SHP77 treated with DMSO at 0.1 percent for 48 hours (cell line): ENCODE measurements at regions not wholly inside any gene's neighbourhood (a gene's known extent, or its start where the extent isn't known, plus 50 kb on each side); places are given as distances from the start of the nearest gene placed in this dataset.

Experiments
- DNase-seq: peaks from one replicate; lab custom pipeline; 2025; lab: John Stamatoyannopoulos, UW

DNA sequence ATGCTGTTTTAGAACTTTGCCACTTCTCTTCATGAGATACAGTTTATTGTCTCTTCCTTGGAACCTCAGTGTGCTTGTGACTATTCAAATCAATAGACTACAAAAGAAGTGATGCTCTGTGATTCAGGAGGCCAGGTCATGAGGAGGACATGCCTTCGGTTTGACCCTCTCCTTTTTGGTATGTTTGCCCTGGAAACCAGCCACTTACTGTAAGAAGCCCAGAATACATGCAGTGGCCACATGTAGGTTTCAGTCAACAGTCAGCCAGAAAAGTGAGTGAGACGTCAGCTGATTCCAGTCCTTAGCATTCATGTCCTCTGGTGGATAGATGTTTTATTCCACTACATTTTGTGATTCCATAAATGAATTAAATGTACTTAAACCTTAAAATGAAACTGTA lies 328.7 kb downstream of the PCDH18 start:
- no peak for DNase-seq

DNA sequence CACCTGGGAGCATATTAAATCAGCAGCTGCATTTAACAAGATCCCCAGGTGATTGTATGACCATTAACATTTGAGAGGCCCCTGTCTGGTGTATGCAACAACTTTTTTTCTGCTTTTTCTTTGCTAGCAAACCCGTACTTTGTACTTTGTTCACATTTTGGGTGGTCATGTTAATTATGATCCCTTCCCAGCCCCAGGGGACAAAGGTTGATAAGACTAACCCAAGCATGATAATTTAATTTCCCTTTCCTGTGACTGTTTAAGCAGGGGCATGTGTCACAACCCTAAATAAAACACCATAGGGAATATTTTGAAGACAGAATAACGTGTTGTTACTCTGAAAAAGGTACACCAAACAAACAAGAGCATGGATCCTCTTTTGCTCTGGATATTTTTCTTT lies 332.0 kb downstream of the PCDH18 start:
- no peak for DNase-seq

DNA sequence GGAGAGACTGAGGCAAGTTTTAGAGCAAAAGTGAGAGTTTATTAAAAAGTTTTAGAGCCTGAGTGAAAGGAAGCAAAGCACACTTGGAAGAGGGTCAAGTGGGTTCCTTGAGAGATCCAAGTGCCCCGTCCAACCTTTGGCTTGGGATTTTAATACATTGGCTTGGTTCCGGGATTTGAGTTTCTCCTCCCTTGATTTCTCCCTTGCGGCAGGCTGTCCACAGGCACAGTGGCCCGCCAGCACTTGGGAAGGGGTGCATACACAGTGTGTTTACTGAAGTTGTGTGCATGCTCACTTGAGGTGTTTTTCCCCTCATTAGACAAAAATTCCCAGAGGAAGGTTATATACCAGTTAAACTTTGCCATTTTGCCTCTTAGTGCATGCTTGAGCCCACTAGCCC lies 333.5 kb downstream of the PCDH18 start:
- no peak for DNase-seq

DNA sequence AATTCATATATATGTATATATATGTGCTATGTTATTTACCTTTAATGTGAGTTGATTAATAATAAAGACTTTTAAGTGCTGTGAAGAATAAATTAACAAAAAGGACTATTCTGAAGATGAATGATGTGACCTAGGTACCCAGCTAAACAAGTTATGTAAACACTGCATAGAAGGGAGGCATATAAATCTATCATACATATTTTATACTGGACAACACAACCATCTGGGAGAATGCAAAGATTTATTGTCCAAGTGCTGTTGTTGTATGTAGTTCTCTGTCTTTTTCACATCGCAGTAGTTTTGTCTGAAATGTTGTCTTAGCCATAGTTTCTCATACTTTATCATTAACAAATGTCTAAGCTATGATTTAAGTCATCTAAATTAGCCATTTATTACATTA lies 337.6 kb downstream of the PCDH18 start:
- DNase-seq, result no peak

DNA sequence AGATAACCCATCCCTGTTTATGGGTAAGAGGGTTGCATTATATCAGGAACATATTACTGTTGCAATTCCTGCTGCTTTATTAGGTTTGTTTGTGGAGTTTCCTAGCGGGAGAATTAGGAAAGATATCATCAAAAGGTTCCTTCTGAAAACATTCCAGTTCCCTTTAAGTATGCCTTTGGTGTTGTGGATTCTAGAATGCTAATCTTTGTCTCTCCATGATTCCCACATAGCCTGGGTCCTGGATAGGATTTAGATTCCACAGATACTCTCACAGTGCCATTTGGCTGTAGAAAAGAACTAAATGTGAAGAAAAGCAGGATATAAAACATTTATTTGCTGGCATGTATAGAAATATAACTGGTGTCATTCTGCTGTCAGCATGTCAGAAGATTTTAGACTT lies 338.7 kb downstream of the PCDH18 start:
- no peak for DNase-seq

DNA sequence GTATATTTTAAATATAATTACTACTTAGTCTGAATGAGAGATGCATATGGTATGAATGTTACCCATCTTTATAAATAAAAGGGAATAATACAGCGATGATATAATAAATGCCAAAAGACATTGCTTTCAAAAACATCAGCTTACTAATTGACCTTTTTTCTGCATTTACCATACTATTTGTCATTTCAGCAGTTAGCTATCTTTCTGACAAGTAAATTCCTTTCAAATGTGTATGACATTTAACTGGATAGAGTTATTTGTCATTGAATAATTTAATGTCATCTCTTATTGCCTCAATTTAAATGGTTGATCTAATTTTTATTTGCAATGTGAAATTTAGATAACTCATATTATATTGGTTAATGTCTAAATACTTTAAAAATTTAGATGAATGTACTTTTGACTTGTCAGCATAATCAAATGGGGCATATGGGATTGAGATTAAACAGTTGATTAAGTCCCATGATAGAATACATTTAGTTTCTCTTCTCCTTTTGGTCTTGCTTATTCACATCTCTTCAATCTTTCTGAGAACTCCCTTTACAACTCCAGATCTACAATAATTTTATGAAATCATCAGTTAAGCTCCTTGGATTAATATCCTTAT lies 350.9 kb downstream of the PCDH18 start:
- DNase-seq, result no peak

DNA sequence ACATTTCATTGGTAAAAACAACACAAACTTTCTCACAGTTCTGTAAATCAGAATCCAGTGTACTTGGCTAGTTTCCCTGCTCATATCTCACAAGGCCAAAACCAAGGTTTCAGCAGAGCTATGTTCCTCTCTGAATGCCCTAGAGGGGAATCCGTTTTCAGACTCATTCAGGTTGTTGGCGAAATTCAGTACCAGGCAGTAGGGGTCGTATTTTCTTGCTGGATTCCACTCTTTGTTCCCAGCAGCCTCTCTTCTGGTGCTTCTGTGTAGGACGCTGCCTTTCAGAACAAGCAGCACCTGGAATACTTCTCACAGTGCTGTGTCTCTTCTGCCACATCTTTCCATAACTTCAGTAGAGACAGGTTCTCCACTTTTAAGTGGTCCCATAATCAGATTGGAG lies 351.9 kb downstream of the PCDH18 start:
- DNase-seq, result no peak

DNA sequence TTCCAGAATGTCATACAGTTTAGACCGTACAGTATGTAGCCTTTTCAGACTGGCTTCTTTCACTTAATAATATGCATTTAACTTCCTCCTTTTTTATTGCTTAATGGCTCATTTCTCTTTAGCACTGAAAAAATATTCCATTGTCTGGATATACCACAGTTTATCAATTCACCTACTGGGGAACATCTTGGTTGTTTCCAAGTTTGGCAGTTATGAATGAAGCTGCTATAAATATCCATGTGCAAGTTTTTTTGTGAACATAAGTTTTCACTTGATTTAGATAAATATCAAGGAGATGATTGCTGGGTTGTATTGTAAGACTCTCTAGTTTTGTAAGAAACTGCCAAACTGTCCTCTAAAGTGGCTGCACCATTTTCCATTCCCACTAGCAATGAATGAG lies 375.5 kb downstream of the PCDH18 start:
- no peak for DNase-seq

DNA sequence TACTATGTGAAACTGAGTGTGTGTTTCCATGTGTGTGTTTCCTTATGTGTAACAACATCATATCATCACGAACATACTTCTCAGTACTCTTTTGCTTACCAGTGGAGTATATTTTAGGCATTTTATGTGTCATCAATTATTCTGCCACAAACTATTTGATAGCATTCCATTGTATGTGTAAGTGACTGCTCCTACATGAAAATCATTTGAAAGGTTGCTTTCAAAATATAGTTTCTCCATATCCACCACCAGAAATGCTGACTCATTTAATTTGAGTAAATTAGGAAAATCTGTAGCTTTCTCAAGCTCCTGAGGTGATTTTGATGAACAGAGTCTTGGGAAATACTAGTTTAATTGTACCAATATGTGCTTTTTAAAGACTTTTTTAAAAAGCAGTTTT lies 376.2 kb downstream of the PCDH18 start:
- no peak for DNase-seq

DNA sequence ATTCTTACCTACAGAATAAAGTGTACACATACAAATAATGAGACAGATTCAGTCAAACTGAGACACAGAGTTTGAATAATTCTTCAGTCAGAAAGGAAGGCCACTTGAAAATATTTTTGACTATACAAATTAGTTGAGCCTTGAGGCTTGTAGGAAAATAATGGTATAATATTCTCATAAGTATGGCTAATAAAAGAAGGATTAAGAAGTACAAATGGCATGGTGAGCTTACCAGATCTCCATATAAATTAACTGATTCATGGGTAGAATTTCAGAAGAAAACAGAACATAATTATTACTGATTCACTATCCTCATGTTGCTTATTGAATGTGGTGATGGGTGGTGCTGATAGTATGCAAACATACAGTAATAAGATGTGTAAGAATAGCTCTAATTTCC lies 401.1 kb downstream of the PCDH18 start:
- no peak for DNase-seq

DNA sequence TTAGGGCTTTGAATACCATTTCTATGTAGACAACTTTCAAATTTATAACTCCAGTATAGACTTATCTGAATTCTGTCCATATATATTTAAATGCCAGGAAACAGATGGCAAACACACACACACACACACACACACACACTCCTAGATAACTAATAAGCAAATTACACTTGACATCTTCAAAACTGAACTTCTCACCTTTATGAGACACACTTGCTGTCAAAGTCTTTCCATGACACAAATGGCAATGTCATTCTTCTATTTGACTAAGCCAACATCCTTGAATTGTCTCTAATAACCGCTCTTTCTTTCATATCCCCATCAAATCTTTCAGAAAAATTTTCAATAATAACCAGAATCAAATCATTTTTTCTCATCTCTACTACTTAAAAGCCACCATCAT lies 402.4 kb downstream of the PCDH18 start:
- DNase-seq, result no peak

DNA sequence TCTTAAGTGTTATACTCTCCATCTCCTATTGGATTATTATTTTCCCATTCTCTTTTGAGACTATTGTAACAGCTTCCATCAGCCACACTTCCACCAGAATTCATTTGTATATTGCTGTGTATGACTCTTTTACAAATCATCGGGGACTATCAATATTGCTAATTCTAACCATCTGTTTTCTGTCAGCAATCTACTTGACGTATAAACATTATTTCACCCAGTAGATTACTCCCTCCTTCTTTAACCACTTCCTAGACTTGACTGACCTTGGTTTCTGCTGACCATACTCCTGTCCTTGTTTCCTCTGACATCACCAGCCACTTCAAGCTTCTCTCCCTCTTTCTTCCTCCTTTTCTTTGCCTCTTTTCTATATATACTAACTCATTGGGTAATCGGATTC lies 402.9 kb downstream of the PCDH18 start:
- no peak for DNase-seq

DNA sequence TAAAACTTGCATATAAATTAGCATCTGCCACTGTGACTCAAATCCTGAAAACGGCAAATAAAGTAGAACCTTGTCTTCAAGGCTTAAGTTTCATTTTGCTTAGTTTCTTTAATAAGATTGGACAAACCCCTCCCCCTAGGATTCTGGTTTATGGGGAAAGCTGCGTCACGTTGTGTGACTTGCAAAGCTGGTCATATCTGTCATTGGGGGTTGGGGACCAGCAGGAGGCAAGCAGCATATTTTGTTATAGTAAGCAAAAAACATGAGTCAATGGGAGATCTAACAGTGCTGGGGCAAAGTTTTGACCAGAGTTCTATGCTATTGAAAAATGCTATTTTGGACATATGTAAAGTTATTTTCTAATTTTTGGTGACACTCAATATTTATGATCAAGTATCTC lies 407.3 kb downstream of the PCDH18 start:
- peak; percentile 0 for DNase-seq

DNA sequence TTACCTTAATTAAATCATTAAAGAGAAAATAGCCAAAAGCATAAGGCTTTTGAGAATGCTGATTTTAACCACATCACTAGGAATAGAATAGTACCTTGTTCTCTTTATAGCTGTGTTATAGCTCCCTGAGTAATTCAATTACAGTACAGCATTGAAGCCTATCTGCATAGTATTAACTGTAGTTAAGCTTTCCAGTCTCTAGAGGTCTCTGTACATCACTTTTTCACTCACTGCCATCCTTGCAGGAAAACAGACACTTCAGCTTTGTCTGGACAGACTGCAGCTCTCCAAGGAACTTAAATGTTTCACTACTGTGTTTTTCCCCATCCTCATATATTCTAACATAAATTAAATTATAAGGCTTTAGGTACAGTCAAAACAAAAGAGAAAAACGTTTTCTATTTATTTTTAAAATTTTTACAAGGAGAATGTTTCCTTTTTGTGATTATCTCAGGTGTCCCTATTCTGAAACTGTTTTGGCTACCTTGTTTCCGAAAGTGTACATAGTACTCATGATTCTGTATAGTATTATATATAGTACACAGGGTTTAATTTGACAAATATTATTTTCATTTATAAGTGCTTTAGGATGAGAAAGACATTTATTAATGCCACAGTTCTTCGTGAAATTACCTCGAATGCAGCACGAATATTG lies 407.9 kb downstream of the PCDH18 start:
- DNase-seq, result peak; percentile 4

DNA sequence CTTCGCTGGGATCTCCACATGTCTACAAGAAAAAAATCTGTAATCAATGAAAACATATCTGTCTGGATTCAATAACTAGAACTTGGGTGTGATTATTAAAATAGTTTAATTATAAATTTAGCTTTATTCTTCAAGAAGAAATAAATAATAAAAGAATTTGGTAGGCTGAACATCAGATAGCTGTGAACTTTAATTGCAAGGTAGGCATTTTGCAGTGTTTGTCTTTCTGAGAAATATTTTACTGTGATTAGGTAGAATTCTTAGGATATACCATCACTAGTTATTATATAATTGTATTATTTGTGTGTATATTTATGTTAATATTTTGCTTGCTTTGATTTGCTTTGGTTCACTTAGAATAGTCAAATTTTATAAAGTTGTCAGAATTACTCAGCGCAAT lies 409.4 kb downstream of the PCDH18 start:
- DNase-seq, result no peak

DNA sequence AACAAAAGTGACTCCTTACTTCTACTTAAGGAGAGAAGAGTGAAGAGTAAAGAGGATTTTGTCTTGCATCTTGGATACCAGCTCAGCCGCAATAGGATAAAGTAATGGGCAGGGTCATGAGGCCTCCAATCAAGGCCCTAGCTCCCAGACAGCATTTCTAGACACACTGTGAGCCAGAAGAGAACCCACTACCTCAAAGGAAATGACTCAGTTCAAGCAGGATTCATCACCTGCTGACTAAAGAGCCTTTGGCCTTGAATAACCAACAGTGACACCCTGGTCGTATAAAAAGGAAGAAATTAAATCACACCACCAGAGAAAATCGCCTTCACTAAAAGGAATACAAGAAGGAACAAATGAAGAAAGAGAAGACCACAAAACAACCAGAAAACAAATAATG lies 416.1 kb downstream of the PCDH18 start:
- DNase-seq, result no peak

DNA sequence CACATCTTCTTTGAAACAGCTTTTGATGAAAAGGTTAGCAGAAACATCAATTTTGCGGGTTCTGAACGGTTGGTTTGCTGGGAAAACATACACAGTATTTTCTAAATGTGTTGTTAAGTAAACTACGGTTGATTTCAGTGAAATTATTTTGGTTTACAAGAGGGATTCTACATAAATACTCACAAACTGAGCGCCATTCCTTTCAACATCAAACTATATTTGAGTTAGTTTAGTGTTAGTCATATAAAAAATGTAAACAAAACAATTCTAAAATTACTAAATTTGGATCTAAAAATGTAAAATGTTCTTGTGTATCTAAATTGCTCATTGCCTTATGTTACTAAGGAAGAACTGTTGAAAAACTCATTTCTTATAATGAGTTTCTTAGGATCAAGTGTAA lies 425.6 kb downstream of the PCDH18 start:
- no peak for DNase-seq

DNA sequence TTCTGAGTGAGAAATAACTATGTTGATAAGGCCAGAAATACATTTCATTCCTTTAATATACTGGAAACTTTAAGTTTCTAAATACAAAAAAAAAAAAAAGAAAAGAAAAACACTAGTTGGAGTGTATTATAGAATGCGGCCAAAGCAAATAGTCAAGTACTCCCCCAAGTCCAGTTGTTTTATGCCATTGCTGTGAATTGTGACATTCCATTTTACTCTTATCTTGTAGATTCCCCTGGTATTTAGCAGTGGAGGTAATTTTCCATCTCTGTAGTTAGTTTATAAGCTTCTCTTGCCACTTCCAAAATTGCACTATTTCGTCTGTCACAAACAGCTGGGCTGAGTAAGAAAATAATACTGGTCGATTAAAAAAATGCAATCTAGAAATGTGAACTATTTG lies 426.0 kb downstream of the PCDH18 start:
- no peak for DNase-seq

DNA sequence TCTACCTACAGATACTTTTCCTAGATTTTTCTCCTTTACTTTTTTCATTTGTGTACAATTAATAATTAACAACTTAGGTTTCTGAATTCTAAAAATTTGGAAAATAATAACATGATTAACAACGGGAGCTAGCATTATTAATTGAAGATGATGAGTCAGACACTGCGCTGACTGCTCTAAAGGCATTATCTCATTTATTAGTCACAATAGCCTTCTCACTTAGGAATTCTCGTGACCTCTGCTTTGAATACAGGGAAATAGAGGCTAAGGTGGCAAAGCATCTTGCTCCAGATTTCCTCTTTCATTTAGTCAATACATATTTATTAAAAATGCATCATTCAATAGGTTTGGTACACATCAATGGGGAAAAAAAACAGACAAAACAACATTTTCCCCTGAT lies 441.3 kb downstream of the PCDH18 start:
- DNase-seq, result no peak

DNA sequence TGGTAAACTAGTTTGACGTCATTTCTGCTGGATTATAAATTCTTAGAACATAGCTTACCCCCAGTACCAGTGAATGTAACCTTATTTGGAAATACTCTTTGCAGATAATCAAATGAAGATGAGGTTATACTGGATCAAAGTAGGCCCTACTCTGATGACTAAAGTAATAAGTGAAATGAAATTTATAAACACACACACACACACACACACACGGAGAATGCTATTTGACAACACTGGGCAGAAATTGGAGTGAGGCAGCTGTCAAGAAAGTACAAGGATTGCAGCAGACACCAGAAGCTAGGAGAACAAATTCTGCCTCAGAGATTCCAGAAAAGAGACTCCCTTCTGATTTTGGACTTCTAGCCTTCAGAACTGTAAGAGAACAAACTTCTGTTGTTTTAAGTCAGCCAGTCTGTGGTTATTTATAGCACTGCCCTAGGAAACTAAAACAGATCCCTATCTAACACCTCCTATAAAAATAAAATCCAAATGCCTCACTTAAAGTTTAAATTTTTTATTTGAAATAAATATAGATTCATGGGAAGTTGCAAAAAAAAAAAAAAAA lies 448.6 kb downstream of the PCDH18 start:
- DNase-seq, result no peak

DNA sequence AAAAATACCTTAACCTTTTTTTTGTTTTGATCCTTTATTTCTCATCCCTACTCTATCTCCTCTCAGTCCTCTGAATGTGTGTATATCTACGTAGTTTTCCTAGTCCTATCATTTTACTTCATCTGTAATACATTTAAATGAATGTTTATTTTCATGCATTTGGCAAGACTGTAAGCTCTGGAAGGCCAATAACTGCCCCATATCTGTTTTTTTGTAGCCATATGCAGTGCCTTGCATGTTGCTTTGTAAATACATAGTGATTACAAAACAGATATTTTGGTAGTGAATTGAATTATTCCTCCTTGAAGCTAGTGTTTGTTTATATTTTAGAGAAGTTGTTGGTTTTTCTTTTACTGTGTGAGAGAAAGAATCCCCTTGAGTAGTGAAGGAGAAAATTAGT lies 450.2 kb downstream of the PCDH18 start:
- DNase-seq, result no peak

DNA sequence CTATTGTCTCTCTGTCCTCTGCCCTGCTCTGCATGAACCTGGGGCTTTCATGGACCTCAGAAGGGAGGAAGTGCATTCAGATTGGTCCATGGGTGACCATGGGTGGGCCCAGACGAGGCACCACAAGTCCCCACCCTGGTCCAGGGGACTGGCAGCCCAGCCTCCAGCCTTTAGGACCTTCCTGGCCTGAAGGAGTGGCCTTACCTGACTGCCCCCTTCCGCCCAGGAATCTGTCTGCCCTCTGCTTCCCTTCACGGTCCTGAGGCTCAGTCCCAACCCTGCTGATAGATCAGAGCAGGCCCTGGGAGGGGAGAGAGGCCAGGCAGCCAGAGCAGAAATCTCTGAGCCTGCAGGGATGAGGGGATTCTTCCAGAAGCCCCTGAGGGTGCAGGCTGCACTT lies 455.4 kb downstream of the PCDH18 start:
- no peak for DNase-seq

DNA sequence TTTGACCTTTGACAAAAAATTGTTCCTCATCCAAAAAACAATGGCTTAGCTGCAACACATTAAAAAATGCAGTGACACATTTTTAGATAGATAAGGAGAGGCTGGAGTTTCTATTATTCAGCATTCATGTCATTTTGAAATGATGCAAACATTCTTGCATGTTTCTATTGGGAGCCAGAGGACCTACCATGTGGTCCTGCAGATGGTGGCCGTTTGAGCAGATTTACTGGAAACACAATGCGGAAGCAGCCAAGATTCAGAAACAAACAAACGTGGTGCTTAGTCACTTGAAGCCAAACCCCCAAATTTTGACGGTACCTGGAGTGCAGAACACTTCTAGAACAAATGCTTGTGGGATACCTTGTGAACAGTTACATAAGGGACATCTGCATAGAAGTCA lies 456.7 kb downstream of the PCDH18 start:
- no peak for DNase-seq

DNA sequence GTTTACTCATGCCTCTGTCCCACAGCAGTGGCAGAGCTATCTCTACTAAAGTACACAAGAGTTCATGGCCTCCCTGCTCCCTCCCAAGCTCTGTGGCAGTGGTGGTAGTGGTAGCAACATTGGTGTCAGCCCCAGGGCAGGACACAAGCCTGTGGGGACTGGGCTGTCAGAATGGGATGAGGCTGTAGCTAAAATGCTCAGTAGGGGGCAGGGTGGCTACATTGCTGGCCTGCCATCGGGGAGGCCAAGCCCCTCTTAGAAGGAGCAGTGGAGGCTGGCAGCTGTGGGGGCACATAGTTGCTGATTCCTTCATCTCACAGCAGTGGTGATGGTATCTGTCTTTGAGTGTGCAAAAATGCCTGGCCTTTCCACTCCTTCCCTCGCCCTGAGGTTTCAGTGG lies 461.7 kb downstream of the PCDH18 start:
- DNase-seq, result no peak
